ENCODE measurements at regions not wholly inside any gene's neighbourhood (a gene's known extent, or its start where the extent isn't known, plus 50 kb on each side); places are given as distances from the start of the nearest gene placed in this dataset.

GRCh38 chr12:107622001-107622400 is 63.6 kb upstream of the PWP1 start:
- DNase-seq (ENCODE audit: low spot score): peak; percentile 11

GRCh38 chr12:107624493-107624892 is 61.1 kb upstream of the PWP1 start:
- DNase-seq (ENCODE audit: low spot score): no peak

- no peak for DNase-seq (ENCODE audit: low spot score)
Measured at GRCh38 chr12:107631715-107632114, 53.9 kb upstream of the PWP1 start.

- no peak for DNase-seq (ENCODE audit: low spot score)
Measured at GRCh38 chr12:107632246-107632645, 53.4 kb upstream of the PWP1 start.

- no peak for DNase-seq (ENCODE audit: low spot score)
Measured at GRCh38 chr12:107634530-107634929, 51.1 kb upstream of the PWP1 start.

GRCh38 chr12:107635139-107635538 is 50.5 kb upstream of the PWP1 start:
- no peak for DNase-seq (ENCODE audit: low spot score)
